Thoracic aorta (tissue), 2 donors: ENCODE measurements at regions not wholly inside any gene's neighbourhood (a gene's known extent, or its start where the extent isn't known, plus 50 kb on each side); places are given as distances from the start of the nearest gene placed in this dataset.
"Not testable (repeated sequence)": the region's sequence is repeated elsewhere in the genome, so short reads cannot be mapped to it uniquely, and the experiment has no call there.

Source experiments
- ATAC-seq: fragments of 150-250 bp; one replicate; pipeline ENCODE4 v1.8.0; 2017; ENCODE audit warnings: low read depth; ENCODE audit not compliant: insufficient number of reproducible peaks, low FRiP score
- DNase-seq: peaks from one replicate; pipeline ENCODE4 v3.0.0-alpha.2; 2020; ENCODE audit warnings: low spot score
- H3K27ac ChIP-seq, 2 donors: fragments of 200-600 bp; sonication (generic); 1 replicate in 1 of 2; 2 replicates in 1 of 2; pipeline ENCODE4 v1.5.1; 2016; ENCODE audit warnings: mild to moderate bottlenecking in 2 of 2, moderate library complexity in 2 of 2
- H3K27me3 ChIP-seq: fragments of 200-600 bp; sonication (generic); replicated peaks from 2 replicates; pipeline ENCODE4 v1.6.0; 2016; ENCODE audit warnings: mild to moderate bottlenecking; ENCODE audit not compliant: insufficient read depth
- H3K36me3 ChIP-seq: fragments of 200-600 bp; sonication (generic); one replicate; pipeline ENCODE4 v1.5.1; 2016
- H3K4me1 ChIP-seq, 2 donors: fragments of 200-600 bp; sonication (generic); 1 replicate in 1 of 2; 2 replicates in 1 of 2; pipeline versions ENCODE4 v1.5.1 to v1.6.0; 2016; ENCODE audit warnings: low read depth in 2 of 2, mild to moderate bottlenecking in 1 of 2; ENCODE audit not compliant: control insufficient read depth in 1 of 2
- H3K4me3 ChIP-seq: fragments of 200-600 bp; sonication (generic); 2 replicates; pipeline ENCODE4 v1.5.1; 2016; ENCODE audit warnings: mild to moderate bottlenecking
- H3K9me3 ChIP-seq: fragments of 200-600 bp; sonication (generic); 2 replicates; pipeline ENCODE4 v1.5.1; 2016
- CTCF ChIP-seq: fragments of 200-600 bp; sonication (generic); IDR thresholded peaks from one replicate; pipeline ENCODE4 v1.5.1; 2019; ENCODE audit warnings: antibody characterized with exemption

DNA sequence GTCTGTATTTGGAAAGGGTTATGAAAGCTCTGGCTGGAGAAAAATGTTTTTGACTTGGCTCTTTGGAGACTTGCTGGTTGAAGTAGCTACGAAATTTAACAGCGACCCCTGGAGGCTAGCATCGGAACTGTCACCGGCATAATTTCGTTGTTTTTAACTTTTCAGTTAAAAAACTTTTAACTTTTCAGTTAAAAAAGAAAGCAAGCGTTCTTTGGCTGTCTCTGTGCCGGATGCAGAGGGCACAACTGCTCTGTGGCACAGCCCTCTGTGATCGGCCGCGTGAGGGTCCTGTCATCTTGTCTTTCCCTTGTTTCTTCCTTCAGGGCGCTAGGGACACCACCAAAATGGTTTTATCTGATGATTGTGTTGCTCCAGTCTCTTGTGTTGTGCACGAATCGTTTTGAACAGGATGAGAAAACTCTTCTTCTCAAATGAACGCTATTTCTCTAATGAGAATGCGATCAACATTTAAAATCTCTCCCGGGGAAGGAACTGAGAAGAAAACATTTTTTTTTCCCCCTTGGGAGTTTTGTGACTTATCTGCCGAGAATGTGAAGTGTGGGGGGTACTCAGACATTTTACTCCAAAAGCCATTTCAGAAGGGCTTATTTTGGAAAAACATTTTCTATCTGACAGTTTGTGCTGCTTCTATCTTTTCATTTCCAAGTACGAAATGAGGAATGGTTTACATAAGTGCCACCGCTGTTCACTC, 57.1 kb downstream of the ADCYAP1 start:
- no peak for ATAC-seq

GRCh38 chr18:963276-963675, 58.6 kb downstream of the ADCYAP1 start:
- H3K4me1 ChIP-seq: peaks cover 0 to 3% of the 10 kb centered on the region in 2 donors
- no peak for ATAC-seq
- H3K27ac ChIP-seq: no peak overlapping the region
- no peak for DNase-seq
- H3K4me3 ChIP-seq: no peak overlapping the region
- no peak for TF ChIP-seq CTCF
- H3K9me3 ChIP-seq: no peaks in the 10 kb centered on the region
- no peaks in the 10 kb centered on the region for H3K27me3 ChIP-seq
- no peaks in the 10 kb centered on the region for H3K36me3 ChIP-seq

More for the DNA sequence above, 57.1 kb downstream of the ADCYAP1 start:
- no peak for DNase-seq
- no peaks in the 10 kb centered on the region for H3K36me3 ChIP-seq
- H3K4me1 ChIP-seq: peaks cover 0 to 3% of the 10 kb centered on the region in 2 donors
- peak; percentile 96 for TF ChIP-seq CTCF
- H3K4me3 ChIP-seq: peak overlapping the region; percentile 65
- no peaks in the 10 kb centered on the region for H3K27me3 ChIP-seq
- no peaks in the 10 kb centered on the region for H3K9me3 ChIP-seq
- H3K27ac ChIP-seq: peak overlapping the region; percentile 24 to 44

DNA sequence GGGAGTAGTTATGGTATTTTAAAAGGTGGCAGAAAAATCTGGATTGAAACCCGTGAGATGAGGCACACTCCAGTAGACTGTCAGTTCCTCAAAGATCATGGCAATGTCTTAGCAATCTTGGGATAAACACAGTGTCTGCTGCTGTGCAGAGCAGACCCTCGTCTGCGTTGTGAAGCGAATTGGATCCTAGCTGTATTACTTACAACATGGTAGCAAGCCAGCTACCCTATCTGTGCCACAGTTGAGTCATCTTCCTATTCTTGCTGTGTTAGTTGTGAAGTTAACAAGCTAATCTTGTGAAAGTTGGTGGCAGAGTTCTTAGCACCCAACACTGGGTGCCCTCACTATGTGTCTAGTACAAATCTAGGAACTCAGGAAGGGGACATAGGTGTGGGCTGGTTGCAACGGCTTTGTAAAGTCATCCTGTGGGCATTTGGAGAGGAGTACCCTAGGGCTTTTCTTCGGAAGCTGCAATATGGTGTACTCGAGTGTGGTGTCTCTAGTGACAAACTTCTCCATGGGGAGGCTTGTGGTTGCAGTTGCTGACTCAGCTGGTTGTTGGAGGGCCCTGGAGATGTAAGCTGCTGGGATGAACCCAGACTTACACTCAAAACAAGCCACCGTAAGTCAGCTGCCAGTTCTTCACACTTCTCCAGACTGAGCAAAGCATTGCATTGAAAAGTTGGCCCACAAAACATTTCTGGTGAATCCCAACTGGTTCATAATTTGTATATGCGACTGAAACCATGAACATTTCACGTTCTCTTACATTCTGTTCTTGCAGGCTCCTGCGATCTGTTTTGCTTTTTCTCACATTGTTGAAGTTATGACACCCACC, 61.5 kb downstream of the ADCYAP1 start:
- no peak for TF ChIP-seq CTCF
- no peaks in the 10 kb centered on the region for H3K36me3 ChIP-seq
- H3K27me3 ChIP-seq: no peaks in the 10 kb centered on the region
- H3K27ac ChIP-seq: no peak overlapping the region
- no peaks in the 10 kb centered on the region for H3K9me3 ChIP-seq
- no peak for DNase-seq
- H3K4me3 ChIP-seq: no peak overlapping the region
- peaks cover 0 to 3% of the 10 kb centered on the region in 2 donors for H3K4me1 ChIP-seq
- ATAC-seq: no peak

GRCh38 chr18:966759-967576, 62.3 kb downstream of the ADCYAP1 start:
- TF ChIP-seq CTCF: no peak
- DNase-seq (no peak), ATAC-seq (no peak)

DNA sequence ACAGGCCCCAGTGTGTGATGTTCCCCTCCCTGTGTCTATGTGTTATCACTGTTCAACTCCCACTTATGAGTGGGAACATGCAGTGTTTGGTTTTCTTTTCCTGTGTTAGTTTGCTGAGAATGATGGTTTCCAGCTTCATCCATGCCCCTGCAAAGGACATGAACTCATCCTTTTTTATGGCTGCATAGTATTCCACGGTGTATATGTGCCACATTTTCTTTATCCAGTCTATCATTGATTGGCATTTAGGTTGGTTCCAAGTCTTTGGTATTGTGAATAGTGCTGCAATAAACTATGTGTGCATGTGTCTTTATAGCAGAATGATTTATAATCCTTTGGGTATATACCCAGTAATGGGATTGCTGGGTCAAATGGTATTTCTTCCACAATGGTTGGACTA, 64.2 kb downstream of the ADCYAP1 start:
- not testable (repeated sequence) for H3K36me3 ChIP-seq, ATAC-seq, H3K4me3 ChIP-seq, H3K27ac ChIP-seq, H3K4me1 ChIP-seq, H3K27me3 ChIP-seq, H3K9me3 ChIP-seq, DNase-seq

More at GRCh38 chr18:966759-967576, 62.3 kb downstream of the ADCYAP1 start:
- Histone ChIP-seq H3K36me3 (no peaks in the 10 kb centered on the region), H3K27ac (no peak overlapping the region), H3K27me3 (no peaks in the 10 kb centered on the region), H3K4me3 (no peak overlapping the region), H3K9me3 (no peaks in the 10 kb centered on the region), H3K4me1 (no peaks in the 10 kb centered on the region)

DNA sequence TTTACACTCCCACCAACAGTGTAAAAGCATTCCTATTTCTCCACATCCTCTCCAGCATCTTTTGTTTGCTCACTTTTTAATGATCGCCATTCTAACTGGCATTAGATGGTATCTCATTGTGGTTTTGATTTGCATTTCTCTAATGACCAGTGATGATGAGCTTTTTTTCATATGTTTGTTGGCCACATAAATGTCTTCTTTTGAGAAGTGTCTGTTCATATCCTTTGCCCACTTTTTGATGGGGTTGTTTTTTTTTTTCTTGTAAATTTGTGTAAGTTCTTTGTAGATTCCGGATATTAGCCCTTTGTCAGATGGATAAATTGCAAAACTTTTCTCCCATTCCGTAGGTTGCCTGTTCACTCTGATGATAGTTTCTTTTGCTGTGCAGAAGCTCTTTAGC, 64.6 kb downstream of the ADCYAP1 start:
- not testable (repeated sequence) for H3K9me3 ChIP-seq, ATAC-seq, H3K27me3 ChIP-seq, DNase-seq, H3K4me1 ChIP-seq, H3K27ac ChIP-seq, H3K36me3 ChIP-seq, H3K4me3 ChIP-seq

DNA sequence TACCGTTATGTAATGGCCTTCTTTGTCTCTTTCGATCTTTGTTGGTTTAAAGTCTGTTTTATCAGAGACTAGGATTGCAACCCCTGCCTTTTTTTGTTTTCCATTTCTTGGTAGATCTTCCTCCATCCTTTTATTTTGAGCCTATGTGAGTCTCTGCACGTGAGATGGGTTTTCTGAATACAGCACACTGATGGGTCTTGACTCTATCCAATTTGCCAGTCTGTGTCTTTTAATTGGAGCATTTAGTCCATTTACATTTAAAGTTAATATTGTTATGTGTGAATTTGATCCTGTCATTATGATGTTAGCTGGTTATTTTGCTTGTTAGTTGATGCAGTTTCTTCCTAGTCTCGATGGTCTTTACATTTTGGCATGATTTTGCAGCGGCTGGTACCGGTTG, 69.9 kb downstream of the ADCYAP1 start:
- H3K27ac ChIP-seq, H3K4me3 ChIP-seq, H3K36me3 ChIP-seq, H3K4me1 ChIP-seq, H3K27me3 ChIP-seq, ATAC-seq, H3K9me3 ChIP-seq, DNase-seq: not testable (repeated sequence)
